Epithelial cell of esophagus (primary cell): ENCODE measurements at regions not wholly inside any gene's neighbourhood (a gene's known extent, or its start where the extent isn't known, plus 50 kb on each side); places are given as distances from the start of the nearest gene placed in this dataset.

Experiments used
- DNase-seq: peaks from one replicate; pipeline ENCODE4 v3.0.0; 2010; ENCODE audit warnings: low read depth
- H3K4me3 ChIP-seq: 2 replicates; pipeline ENCODE4 v1.5.1; 2011; ENCODE audit warnings: mild to moderate bottlenecking, low read length, control low read depth
- CTCF ChIP-seq: IDR thresholded peaks from 2 replicates; pipeline ENCODE4 v1.5.1; 2011; ENCODE audit warnings: low read depth, mild to moderate bottlenecking, low read length, control low read depth, inconsistent platforms; ENCODE audit not compliant: insufficient read depth; ENCODE audit errors: missing control alignments

- no peak overlapping the region for H3K4me3 ChIP-seq
- DNase-seq, result no peak
- TF ChIP-seq CTCF, result no peak
These were observed 110.1 kb downstream of the DLEU7 start for GRCh38 chr13:50733392-50733791.

- H3K4me3 ChIP-seq, result no peak overlapping the region
- DNase-seq, result peak; percentile 10
- TF ChIP-seq CTCF, result no peak
These were observed 108.4 kb downstream of the DLEU7 start for GRCh38 chr13:50735071-50735470.

- no peak overlapping the region for H3K4me3 ChIP-seq
- no peak for TF ChIP-seq CTCF
- no peak for DNase-seq
These were observed 103.3 kb downstream of the DLEU7 start for GRCh38 chr13:50740052-50740741.

DNA sequence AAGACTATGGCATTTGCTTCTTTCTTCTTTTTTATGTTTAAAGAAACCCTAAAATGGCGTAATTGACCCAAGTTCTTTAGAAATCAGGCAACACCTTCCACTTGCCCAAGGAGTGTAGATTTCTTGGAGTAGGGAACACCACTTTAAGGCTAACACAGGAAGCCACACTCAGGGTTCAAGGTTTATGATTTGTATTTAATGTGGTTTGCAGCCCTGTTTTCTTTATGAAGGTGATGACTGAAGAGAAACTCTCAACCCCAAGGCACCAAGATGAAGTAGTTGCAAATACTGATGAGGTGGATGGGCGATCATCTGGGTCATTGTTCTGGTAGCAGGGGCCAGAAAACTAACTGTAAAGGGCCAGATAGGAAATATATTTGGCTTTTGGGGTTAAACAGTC, 101.1 kb downstream of the DLEU7 start:
- no peak for TF ChIP-seq CTCF
- no peak for DNase-seq
- no peak overlapping the region for H3K4me3 ChIP-seq

- no peak for DNase-seq
- no peak overlapping the region for H3K4me3 ChIP-seq
- TF ChIP-seq CTCF, result no peak
These were observed 100.5 kb downstream of the DLEU7 start for GRCh38 chr13:50742968-50743367.

DNA sequence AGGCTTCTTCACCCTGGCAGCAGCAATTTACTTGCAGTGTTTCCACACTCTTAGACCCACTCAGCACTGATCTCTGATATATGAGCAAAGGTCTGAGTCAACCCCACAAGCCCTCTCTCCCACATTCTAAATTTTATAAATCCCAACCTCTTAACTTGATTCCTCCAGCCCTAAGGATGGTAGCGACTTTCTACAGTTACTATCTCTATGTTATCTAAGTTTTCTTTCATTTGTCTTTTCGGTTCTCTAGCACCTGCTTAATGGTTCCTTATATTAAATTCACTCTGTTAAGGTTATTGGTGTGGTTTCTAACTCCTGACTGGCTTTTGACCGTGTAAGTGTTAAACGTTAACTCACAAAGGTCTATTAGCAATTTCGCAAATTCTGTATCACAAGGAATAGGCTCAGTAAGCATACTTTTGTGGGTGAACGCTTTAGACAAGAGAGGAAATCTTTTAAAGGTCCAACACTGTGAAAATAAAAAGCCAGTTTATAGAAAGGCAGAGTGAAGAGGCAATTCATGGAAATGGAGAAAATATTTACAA, 99.3 kb downstream of the DLEU7 start:
- no peak for TF ChIP-seq CTCF
- no peak overlapping the region for H3K4me3 ChIP-seq
- no peak for DNase-seq
